ENCODE measurements at regions not wholly inside any gene's neighbourhood (a gene's known extent, or its start where the extent isn't known, plus 50 kb on each side); places are given as distances from the start of the nearest gene placed in this dataset.

GRCh38 chr16:75847172-75847571 lies 120.9 kb upstream of the CPHXL start:
- POLR2A ChIA-PET, result no interaction called here

GRCh38 chr16:75854152-75854551 lies 127.9 kb upstream of the CPHXL start:
- intact Hi-C loops (cut with micrococcal nuclease; ENCODE audit: unreplicated experiment), result no loop called here
- H2AFZ ChIP-seq (ENCODE audit: low read length), result no peak overlapping the region
- H3K4me3 ChIP-seq (ENCODE audit: low read depth, low read length, poor library complexity, severe bottlenecking), result no peak overlapping the region
- H3K4me2 ChIP-seq (ENCODE audit: low read length), result no peak overlapping the region
- no peaks in the 10 kb centered on the region for H3K4me1 ChIP-seq (ENCODE audit: insufficient read depth, low read length, poor library complexity, severe bottlenecking)
- ChIA-PET POLR2A (no interaction called here), CTCF (ENCODE audit: unreplicated experiment) (no interaction called here)
- TF ChIP-seq EZH2phosphoT487 (IDR thresholded peaks at IDR 0.05; ENCODE audit: borderline replicate concordance, low read depth, low read length) (no peak), CTCF (conservative IDR thresholded peaks at IDR 0.05; ENCODE audit: low read length) (no peak)
- BruUV-seq (replicated peaks), result no TSS peak
- no peaks in the 10 kb centered on the region for H3K36me3 ChIP-seq (ENCODE audit: insufficient read depth, low read length)
- H4K20me1 ChIP-seq (ENCODE audit: insufficient read depth, low read length), result no peaks in the 10 kb centered on the region
- H3K79me2 ChIP-seq (ENCODE audit: insufficient read depth, low read depth, low read length), result no peaks in the 10 kb centered on the region
- H3K9me3 ChIP-seq (ENCODE audit: low read length), result no peaks in the 10 kb centered on the region
- H3K9me2 ChIP-seq (ENCODE audit: insufficient read depth, low read length), result no peaks in the 10 kb centered on the region
- DNase-seq (ENCODE audit: low spot score), result no peak
- H3K27ac ChIP-seq (ENCODE audit: low read depth, low read length, poor library complexity, severe bottlenecking), result no peak overlapping the region

More at GRCh38 chr16:75847172-75847571, 120.9 kb upstream of the CPHXL start:
- no peak overlapping the region for H3K4me3 ChIP-seq (ENCODE audit: low read depth, low read length, poor library complexity, severe bottlenecking)
- TF ChIP-seq EZH2phosphoT487 (IDR thresholded peaks at IDR 0.05; ENCODE audit: borderline replicate concordance, low read depth, low read length) (no peak), CTCF (conservative IDR thresholded peaks at IDR 0.05; ENCODE audit: low read length) (no peak)
- no peaks in the 10 kb centered on the region for H3K9me3 ChIP-seq (ENCODE audit: low read length)
- no peak overlapping the region for H2AFZ ChIP-seq (ENCODE audit: low read length)
- H3K9me2 ChIP-seq (ENCODE audit: insufficient read depth, low read length), result no peaks in the 10 kb centered on the region
- BruUV-seq (replicated peaks), result no TSS peak
- H3K4me1 ChIP-seq (ENCODE audit: insufficient read depth, low read length, poor library complexity, severe bottlenecking), result no peaks in the 10 kb centered on the region
- H3K36me3 ChIP-seq (ENCODE audit: insufficient read depth, low read length), result no peaks in the 10 kb centered on the region
- intact Hi-C loops (cut with micrococcal nuclease; ENCODE audit: unreplicated experiment), result no loop called here
- CTCF ChIA-PET (ENCODE audit: unreplicated experiment), result no interaction called here
- no peak overlapping the region for H3K4me2 ChIP-seq (ENCODE audit: low read length)
- H4K20me1 ChIP-seq (ENCODE audit: insufficient read depth, low read length), result no peaks in the 10 kb centered on the region
- H3K27ac ChIP-seq (ENCODE audit: low read depth, low read length, poor library complexity, severe bottlenecking), result no peak overlapping the region
- no peak for DNase-seq (ENCODE audit: low spot score)
- no peaks in the 10 kb centered on the region for H3K79me2 ChIP-seq (ENCODE audit: insufficient read depth, low read depth, low read length)

- TF ChIP-seq EZH2phosphoT487 (IDR thresholded peaks at IDR 0.05; ENCODE audit: borderline replicate concordance, low read depth, low read length) (no peak), CTCF (conservative IDR thresholded peaks at IDR 0.05; ENCODE audit: low read length) (no peak)
- H3K9me3 ChIP-seq (ENCODE audit: low read length), result no peaks in the 10 kb centered on the region
- no TSS peak for BruUV-seq (replicated peaks)
- H3K79me2 ChIP-seq (ENCODE audit: insufficient read depth, low read depth, low read length), result no peaks in the 10 kb centered on the region
- intact Hi-C loops (cut with micrococcal nuclease; ENCODE audit: unreplicated experiment), result no loop called here
- H2AFZ ChIP-seq (ENCODE audit: low read length), result no peak overlapping the region
- H4K20me1 ChIP-seq (ENCODE audit: insufficient read depth, low read length), result no peaks in the 10 kb centered on the region
- ChIA-PET CTCF (ENCODE audit: unreplicated experiment) (no interaction called here), POLR2A (no interaction called here)
- H3K4me2 ChIP-seq (ENCODE audit: low read length), result no peak overlapping the region
- H3K36me3 ChIP-seq (ENCODE audit: insufficient read depth, low read length), result no peaks in the 10 kb centered on the region
- H3K4me3 ChIP-seq (ENCODE audit: low read depth, low read length, poor library complexity, severe bottlenecking), result no peak overlapping the region
- H3K9me2 ChIP-seq (ENCODE audit: insufficient read depth, low read length), result no peaks in the 10 kb centered on the region
- H3K27ac ChIP-seq (ENCODE audit: low read depth, low read length, poor library complexity, severe bottlenecking), result no peak overlapping the region
- H3K4me1 ChIP-seq (ENCODE audit: insufficient read depth, low read length, poor library complexity, severe bottlenecking), result no peaks in the 10 kb centered on the region
- no peak for DNase-seq (ENCODE audit: low spot score)
These were observed 134.2 kb upstream of the CPHXL start for GRCh38 chr16:75860326-75861053.
